Panc1 (cell line): ENCODE measurements at regions not wholly inside any gene's neighbourhood (a gene's known extent, or its start where the extent isn't known, plus 50 kb on each side); places are given as distances from the start of the nearest gene placed in this dataset.

Experiments used
- ATAC-seq: fragments of 200-7000 bp; cut with Tn5 transposase; 2 replicates; pipeline ENCODE4 v1.9.1; 2020; ENCODE audit warnings: mild to moderate bottlenecking, moderate library complexity
- BruUV-seq: library from RNA; stranded (reverse); fragments of 400-500 nt; replicated peaks from 2 replicates; lab custom pipeline; 2021; lab: Mats Ljungman, UMichigan
- CTCF ChIA-PET: fragments of 300-600 bp; sonication (Branson Sonifier 250); formaldehyde crosslinking; loops from one replicate; lab custom pipeline; 2022; ENCODE audit warnings: antibody characterized with exemption; lab: Charles Lee
- POLR2A ChIA-PET: fragments of 300-600 bp; sonication (Branson Sonifier 250); formaldehyde crosslinking; loops from one replicate; lab custom pipeline; 2022; ENCODE audit warnings: antibody characterized with exemption; lab: Charles Lee
- DNase-seq: peaks from one replicate; pipeline ENCODE4 v3.0.0-alpha.2; 2010; ENCODE audit warnings: low read depth, low spot score
- H3K27ac ChIP-seq: 2 replicates; pipeline ENCODE4 v1.5.1; 2011; ENCODE audit warnings: mild to moderate bottlenecking, low read length, inconsistent platforms
- H3K27me3 ChIP-seq: fragments of 200-500 bp; sonication (Bioruptor generic); 2 replicates; pipeline ENCODE4 v1.6.0; 2014; ENCODE audit warnings: low read length, inconsistent platforms; ENCODE audit not compliant: control insufficient read depth, insufficient read depth
- H3K36me3 ChIP-seq: fragments of 200-500 bp; sonication (Bioruptor generic); 2 replicates; pipeline ENCODE4 v1.5.1; 2014; ENCODE audit warnings: inconsistent platforms, mild to moderate bottlenecking, low read length, moderate library complexity; ENCODE audit not compliant: control insufficient read depth, insufficient read depth
- H3K4me1 ChIP-seq: 2 replicates; pipeline ENCODE4 v1.5.1; 2011; ENCODE audit warnings: inconsistent platforms, mild to moderate bottlenecking, low read length, moderate library complexity; ENCODE audit not compliant: control insufficient read depth, insufficient read depth
- H3K4me3 ChIP-seq, 2 experiments: 2 replicates each; pipeline ENCODE4 v1.5.1; 2011 to 2012; ENCODE audit warnings: low read depth in 2 of 2, low read length in 2 of 2, mild to moderate bottlenecking in 2 of 2, inconsistent platforms in 1 of 2, moderate library complexity in 1 of 2
- H3K9me3 ChIP-seq: fragments of 200-500 bp; sonication (Bioruptor generic); 2 replicates; pipeline ENCODE4 v1.5.1; 2014; ENCODE audit warnings: low read depth, mild to moderate bottlenecking, inconsistent platforms, low read length, moderate library complexity; ENCODE audit not compliant: control insufficient read depth, insufficient read depth
- CTCF ChIP-seq: fragments of 450-650 bp; IDR thresholded peaks from 2 replicates; pipeline ENCODE4 v1.5.1; 2017; ENCODE audit warnings: mild to moderate bottlenecking
- POLR2AphosphoS5 ChIP-seq: IDR thresholded peaks from 2 replicates; pipeline ENCODE4 v1.6.1; 2012; ENCODE audit warnings: mild to moderate bottlenecking, low read depth, low read length, moderate library complexity
- REST ChIP-seq, 2 experiments: IDR thresholded peaks; 2 replicates each; pipeline ENCODE4 v1.6.1; 2011 to 2012; ENCODE audit warnings: low read depth in 2 of 2, control low read depth in 1 of 2, low read length in 1 of 2, mild to moderate bottlenecking in 1 of 2, moderate library complexity in 1 of 2; ENCODE audit not compliant: insufficient read depth in 1 of 2
- SIN3A ChIP-seq: IDR thresholded peaks from 2 replicates; pipeline ENCODE4 v1.6.1; 2012; ENCODE audit warnings: low read depth, mild to moderate bottlenecking, low read length, moderate library complexity, borderline replicate concordance; ENCODE audit not compliant: insufficient read depth
- TCF7L2 ChIP-seq: IDR thresholded peaks from 2 replicates; pipeline ENCODE4 v1.6.1; 2011; ENCODE audit warnings: mild to moderate bottlenecking, low read depth, low read length, inconsistent platforms
- in situ Hi-C: cut with HindIII; loops from 2 replicates; pipeline ENCODE4 v1.10.0; 2016; ENCODE audit warnings: low sequenced_read_pairs, low pct_unique_long_range_greater_than_20kb
- intact Hi-C: fragments of 100-400 bp; cut with micrococcal nuclease; formaldehyde crosslinking; loops from one replicate; pipeline ENCODE4 v1.10.0; 2022; ENCODE audit not compliant: unreplicated experiment

- ChIA-PET POLR2A (no interaction called here), CTCF (no interaction called here)
- Histone ChIP-seq H3K4me1 (no peaks in the 10 kb centered on the region), H3K9me3 (0 out of 2 replicates have a peak, but pooled peaks cover 2% of the 10 kb centered on the region), H3K27me3 (no peaks in the 10 kb centered on the region), H3K27ac (no peak overlapping the region), H3K4me3 (no peak overlapping the region), H3K36me3 (no peaks in the 10 kb centered on the region)
- BruUV-seq = no TSS peak
- no peak for DNase-seq
- intact Hi-C loops = no loop called here
- TF ChIP-seq TCF7L2 (no peak), SIN3A (no peak), REST (IDR thresholded peaks at IDR 0.05; ENCODE audit: insufficient read depth in 1 of 2, low read depth in 2 of 2, low read length in 1 of 2) (no peak), POLR2AphosphoS5 (no peak), CTCF (no peak)
- in situ Hi-C loops = no loop called here
- no peak for ATAC-seq
Measured at GRCh38 chrX:148365233-148365632, 135.2 kb upstream of the AFF2 start.

- intact Hi-C loops = no loop called here
- H3K27me3 ChIP-seq = no peaks in the 10 kb centered on the region
- TF ChIP-seq POLR2AphosphoS5 = no peak
- no peak for TF ChIP-seq CTCF
- no peak for TF ChIP-seq REST (IDR thresholded peaks at IDR 0.05; ENCODE audit: insufficient read depth in 1 of 2, low read depth in 2 of 2, low read length in 1 of 2)
- CTCF ChIA-PET = no interaction called here
- POLR2A ChIA-PET = no interaction called here
- no peak overlapping the region for H3K4me3 ChIP-seq
- DNase-seq (no peak), ATAC-seq (no peak)
- H3K27ac ChIP-seq = no peak overlapping the region
- 0 out of 2 replicates have a peak, but pooled peaks cover 2% of the 10 kb centered on the region for H3K9me3 ChIP-seq
- in situ Hi-C loops = no loop called here
- H3K4me1 ChIP-seq = no peaks in the 10 kb centered on the region
- H3K36me3 ChIP-seq = no peaks in the 10 kb centered on the region
- BruUV-seq = no TSS peak
Measured at GRCh38 chrX:148371291-148371690, 129.1 kb upstream of the AFF2 start.
